DOHH2 (cell line): ENCODE measurements at regions not wholly inside any gene's neighbourhood (a gene's known extent, or its start where the extent isn't known, plus 50 kb on each side); places are given as distances from the start of the nearest gene placed in this dataset.

Source experiments
- H3F3A ChIP-seq: fragments of 200-600 bp; sonication (generic), shearing (Covaris generic); 2 replicates; pipeline ENCODE4 v1.6.0; 2016; ENCODE audit warnings: antibody characterized with exemption, mild to moderate bottlenecking; ENCODE audit not compliant: control insufficient read depth, insufficient read depth
- H3K27ac ChIP-seq: fragments of 200-600 bp; sonication (generic); 2 replicates; pipeline ENCODE4 v1.5.1; 2014; ENCODE audit warnings: low read depth, mild to moderate bottlenecking, low read length, moderate library complexity
- H3K27me3 ChIP-seq: fragments of 200-600 bp; sonication (generic); 2 replicates; pipeline ENCODE4 v1.6.1; 2014; ENCODE audit warnings: mild to moderate bottlenecking, low read length, mixed read lengths; ENCODE audit not compliant: control insufficient read depth
- H3K36me3 ChIP-seq: fragments of 200-600 bp; sonication (generic); 2 replicates; pipeline ENCODE4 v1.6.1; 2014; ENCODE audit warnings: mild to moderate bottlenecking, low read length, moderate library complexity, mixed read lengths; ENCODE audit not compliant: control insufficient read depth
- H3K4me1 ChIP-seq: fragments of 200-600 bp; sonication (generic); 2 replicates; pipeline ENCODE4 v1.6.1; 2014; ENCODE audit warnings: mild to moderate bottlenecking, low read length, mixed read lengths; ENCODE audit not compliant: control insufficient read depth
- H3K4me2 ChIP-seq: fragments of 200-600 bp; sonication (generic); 2 replicates; pipeline ENCODE4 v1.6.0; 2014; ENCODE audit warnings: mild to moderate bottlenecking, low read length, moderate library complexity
- H3K4me3 ChIP-seq: fragments of 200-600 bp; sonication (generic); 2 replicates; pipeline ENCODE4 v1.5.1; 2014; ENCODE audit warnings: mild to moderate bottlenecking, low read length, mixed read lengths
- H3K79me2 ChIP-seq: fragments of 200-600 bp; sonication (generic); 2 replicates; pipeline ENCODE4 v1.6.1; 2014; ENCODE audit warnings: mild to moderate bottlenecking, low read length, mixed read lengths; ENCODE audit not compliant: control insufficient read depth
- H3K9me2 ChIP-seq: fragments of 200-600 bp; sonication (generic); replicated peaks from 2 replicates; pipeline ENCODE4 v1.6.1; 2014; ENCODE audit warnings: mild to moderate bottlenecking, low read length, mixed read lengths; ENCODE audit not compliant: control insufficient read depth
- H3K9me3 ChIP-seq: fragments of 200-600 bp; sonication (generic); 2 replicates; pipeline ENCODE4 v1.6.1; 2014; ENCODE audit warnings: antibody characterized with exemption, low read length, mixed read lengths; ENCODE audit not compliant: control insufficient read depth, insufficient read depth
- H4K20me1 ChIP-seq: fragments of 200-600 bp; sonication (generic); 2 replicates; pipeline ENCODE4 v1.6.0; 2014; ENCODE audit warnings: low read depth, mild to moderate bottlenecking, antibody characterized with exemption, low read length, moderate library complexity; ENCODE audit not compliant: control insufficient read depth, insufficient read depth
- EZH2phosphoT487 ChIP-seq: fragments of 200-600 bp; sonication (generic); IDR thresholded peaks from 2 replicates; pipeline ENCODE4 v1.6.1; 2017; ENCODE audit warnings: borderline replicate concordance, mild to moderate bottlenecking, antibody characterized with exemption, low read length, moderate library complexity, mixed read lengths
- TF ChIP-seq, protein P1 (sequence below): fragments of 200-600 bp; sonication (generic); IDR thresholded peaks from one replicate; pipeline ENCODE4 v1.5.1; 2014; ENCODE audit warnings: antibody characterized with exemption, mild to moderate bottlenecking, low read depth, low read length; ENCODE audit not compliant: poor library complexity, severe bottlenecking

DNA sequence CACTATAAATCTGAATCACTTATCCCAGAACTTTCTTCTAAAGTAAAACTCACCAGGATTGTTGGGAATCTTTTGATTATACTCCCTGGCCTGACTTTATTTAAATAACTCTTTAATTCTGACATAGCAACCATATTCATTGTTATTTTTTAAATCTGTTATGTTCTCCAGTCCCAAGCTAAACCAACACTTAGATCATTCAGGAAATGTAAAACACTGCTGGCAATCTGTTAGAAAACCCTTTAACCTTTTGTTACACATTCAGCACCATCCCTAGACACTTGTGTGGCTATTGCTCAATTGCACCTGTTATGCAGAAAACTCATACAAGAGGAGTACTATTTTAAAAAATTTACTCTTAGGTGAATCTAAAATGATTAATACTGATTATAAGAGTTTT lies 101.8 kb upstream of the NHSL1 start:
- H3K4me2 ChIP-seq, result no peak overlapping the region
- H4K20me1 ChIP-seq, result no peaks in the 10 kb centered on the region
- H3K27ac ChIP-seq, result no peak overlapping the region
- H3K4me3 ChIP-seq, result no peak overlapping the region
- peaks cover 3% of the 10 kb centered on the region; the same call in 1 of the 2 replicates for H3K27me3 ChIP-seq
- H3K9me3 ChIP-seq, result no peaks in the 10 kb centered on the region
- H3K4me1 ChIP-seq, result no peaks in the 10 kb centered on the region
- no peak for TF ChIP-seq EZH2phosphoT487
- TF ChIP-seq, protein P1, sequence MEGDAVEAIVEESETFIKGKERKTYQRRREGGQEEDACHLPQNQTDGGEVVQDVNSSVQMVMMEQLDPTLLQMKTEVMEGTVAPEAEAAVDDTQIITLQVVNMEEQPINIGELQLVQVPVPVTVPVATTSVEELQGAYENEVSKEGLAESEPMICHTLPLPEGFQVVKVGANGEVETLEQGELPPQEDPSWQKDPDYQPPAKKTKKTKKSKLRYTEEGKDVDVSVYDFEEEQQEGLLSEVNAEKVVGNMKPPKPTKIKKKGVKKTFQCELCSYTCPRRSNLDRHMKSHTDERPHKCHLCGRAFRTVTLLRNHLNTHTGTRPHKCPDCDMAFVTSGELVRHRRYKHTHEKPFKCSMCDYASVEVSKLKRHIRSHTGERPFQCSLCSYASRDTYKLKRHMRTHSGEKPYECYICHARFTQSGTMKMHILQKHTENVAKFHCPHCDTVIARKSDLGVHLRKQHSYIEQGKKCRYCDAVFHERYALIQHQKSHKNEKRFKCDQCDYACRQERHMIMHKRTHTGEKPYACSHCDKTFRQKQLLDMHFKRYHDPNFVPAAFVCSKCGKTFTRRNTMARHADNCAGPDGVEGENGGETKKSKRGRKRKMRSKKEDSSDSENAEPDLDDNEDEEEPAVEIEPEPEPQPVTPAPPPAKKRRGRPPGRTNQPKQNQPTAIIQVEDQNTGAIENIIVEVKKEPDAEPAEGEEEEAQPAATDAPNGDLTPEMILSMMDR, result no peak
- no peaks in the 10 kb centered on the region for H3K9me2 ChIP-seq
- no peaks in the 10 kb centered on the region for H3K36me3 ChIP-seq
- no peaks in the 10 kb centered on the region for H3F3A ChIP-seq
- no peaks in the 10 kb centered on the region for H3K79me2 ChIP-seq

DNA sequence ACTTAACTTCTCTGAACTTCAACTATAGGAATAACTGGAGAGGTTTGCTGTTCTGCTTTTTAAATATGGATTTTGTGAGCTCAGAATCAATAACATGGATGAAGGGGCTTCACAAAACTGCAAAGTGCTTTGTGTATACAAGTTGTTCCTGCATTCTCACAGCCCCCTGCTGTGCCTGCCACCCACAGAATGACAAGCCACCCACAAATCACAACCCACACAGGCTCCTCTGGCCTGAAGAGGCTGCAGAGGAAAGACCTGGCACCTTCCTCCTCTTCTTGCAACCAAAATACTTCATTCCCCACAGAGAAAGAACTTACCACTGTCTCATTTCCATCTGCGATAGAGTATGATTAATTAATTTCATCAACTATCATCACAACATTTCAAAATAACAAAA lies 106.7 kb upstream of the NHSL1 start:
- TF ChIP-seq, protein P1, result no peak
- TF ChIP-seq EZH2phosphoT487, result no peak
- no peak overlapping the region for H3K4me3 ChIP-seq
- H4K20me1 ChIP-seq, result no peaks in the 10 kb centered on the region
- no peak overlapping the region for H3K4me2 ChIP-seq
- H3K27ac ChIP-seq, result no peak overlapping the region
- no peaks in the 10 kb centered on the region for H3K9me3 ChIP-seq
- H3K36me3 ChIP-seq, result no peaks in the 10 kb centered on the region
- H3K4me1 ChIP-seq, result no peaks in the 10 kb centered on the region
- peaks cover 3% of the 10 kb centered on the region; the same call in 1 of the 2 replicates for H3K27me3 ChIP-seq
- H3K9me2 ChIP-seq, result no peaks in the 10 kb centered on the region
- no peaks in the 10 kb centered on the region for H3F3A ChIP-seq
- H3K79me2 ChIP-seq, result no peaks in the 10 kb centered on the region

DNA sequence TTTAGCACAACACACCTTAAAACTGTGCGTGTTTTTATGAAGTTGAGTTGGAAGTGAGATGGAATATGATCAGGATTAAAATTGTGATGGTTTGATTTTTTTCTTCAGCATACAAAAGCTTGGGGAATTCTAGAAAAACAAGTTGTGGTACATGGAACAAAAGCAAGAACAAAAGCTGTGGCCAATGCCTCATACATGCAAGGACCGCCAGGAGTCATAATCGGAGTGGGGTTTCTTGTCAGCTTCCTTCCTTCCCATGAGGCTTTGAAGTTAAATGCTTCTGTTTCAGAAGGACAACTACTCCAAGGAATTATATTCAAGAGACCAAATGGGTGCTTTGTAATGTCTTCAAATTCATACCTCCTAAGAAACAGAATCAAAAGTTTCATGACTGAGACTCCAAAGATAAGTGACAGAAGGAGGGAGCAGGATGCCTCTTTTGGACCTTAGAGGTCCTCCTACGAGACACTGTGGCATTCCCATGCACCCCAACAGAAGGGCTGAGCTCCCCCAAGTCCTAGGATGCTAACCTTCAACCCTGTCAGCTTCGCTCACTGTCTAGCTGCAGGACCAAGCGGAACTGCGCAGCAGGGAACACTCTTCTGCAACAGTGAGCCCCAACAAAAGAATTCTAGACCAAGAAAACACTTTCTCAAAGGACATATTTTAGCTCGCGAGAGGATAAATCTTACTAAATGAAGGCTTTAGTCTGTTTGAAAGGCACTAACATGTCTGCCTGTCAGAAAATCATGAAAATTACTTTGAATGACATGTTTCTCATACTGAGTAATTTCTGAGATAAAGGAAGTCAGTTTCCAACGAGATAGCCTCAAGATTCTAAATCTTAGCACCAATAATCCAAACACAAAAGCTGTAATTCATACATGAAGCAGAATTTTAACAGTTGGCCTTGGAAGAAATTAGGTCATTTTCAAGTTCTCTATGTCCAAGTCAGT lies 108.5 kb upstream of the NHSL1 start:
- H3K9me3 ChIP-seq, result no peaks in the 10 kb centered on the region
- H3K27ac ChIP-seq, result no peak overlapping the region
- no peaks in the 10 kb centered on the region for H3K9me2 ChIP-seq
- TF ChIP-seq EZH2phosphoT487, result no peak
- TF ChIP-seq, protein P1, result no peak
- H3K79me2 ChIP-seq, result no peaks in the 10 kb centered on the region
- H3K36me3 ChIP-seq, result no peaks in the 10 kb centered on the region
- H4K20me1 ChIP-seq, result no peaks in the 10 kb centered on the region
- H3K4me3 ChIP-seq, result no peak overlapping the region
- H3K4me1 ChIP-seq, result no peaks in the 10 kb centered on the region
- no peak overlapping the region for H3K4me2 ChIP-seq
- H3K27me3 ChIP-seq, result no peaks in the 10 kb centered on the region; the same call in 1 of the 2 replicates
- no peaks in the 10 kb centered on the region for H3F3A ChIP-seq
